ENCODE measurements at regions not wholly inside any gene's neighbourhood (a gene's known extent, or its start where the extent isn't known, plus 50 kb on each side); places are given as distances from the start of the nearest gene placed in this dataset.
"Not testable (repeated sequence)": the region's sequence is repeated elsewhere in the genome, so short reads cannot be mapped to it uniquely, and the experiment has no call there.

DNA sequence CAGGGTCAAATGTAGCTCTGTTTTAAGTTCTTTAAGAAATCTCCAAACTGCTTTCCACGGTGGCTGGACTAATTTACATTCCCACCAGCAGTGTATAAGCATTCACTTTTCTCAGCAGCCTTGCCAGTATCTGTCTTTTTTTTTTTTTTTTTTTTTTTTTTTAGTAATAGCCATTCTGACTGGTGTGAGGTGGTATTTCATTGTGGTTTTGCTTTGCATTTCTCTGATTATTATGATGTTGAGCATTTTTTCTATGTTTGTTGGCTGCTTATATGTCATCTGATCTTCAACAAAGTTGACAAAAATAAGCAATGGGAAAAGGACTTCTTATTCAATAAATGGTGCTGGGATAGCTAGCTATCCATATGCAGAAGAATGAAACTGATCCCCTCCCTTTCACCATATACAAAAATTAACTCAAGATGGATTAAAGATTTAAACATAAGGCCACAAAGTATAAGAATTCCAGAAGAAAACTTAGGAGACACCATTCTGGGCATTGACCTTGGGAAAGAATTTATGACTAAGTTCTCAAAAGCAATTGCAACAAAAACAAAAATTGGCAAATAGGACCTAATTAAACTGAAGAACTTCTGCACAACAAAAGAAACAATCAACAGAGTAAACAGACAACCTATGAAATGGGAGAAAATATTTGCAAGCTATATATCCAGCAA is 52.6 kb upstream of the FRMD6 start:
- not testable (repeated sequence) for H3K9me3 ChIP-seq (ENCODE audit: control insufficient read depth, low read length); H3K27ac ChIP-seq (ENCODE audit: insufficient read depth, low read depth, low read length, poor library complexity, severe bottlenecking); H3K36me3 ChIP-seq (ENCODE audit: control insufficient read depth, insufficient read depth, low read length); H3K4me1 ChIP-seq (ENCODE audit: control insufficient read depth, insufficient read depth, low read length); H3K4me3 ChIP-seq (ENCODE audit: insufficient read depth, low read depth, low read length); H3K27me3 ChIP-seq (ENCODE audit: control insufficient read depth, insufficient read depth, low read length, poor library complexity, severe bottlenecking)
- 57 to 86% methylated on average over 1 of the region's 1 CpG for WGBS, 2 experiments

DNA sequence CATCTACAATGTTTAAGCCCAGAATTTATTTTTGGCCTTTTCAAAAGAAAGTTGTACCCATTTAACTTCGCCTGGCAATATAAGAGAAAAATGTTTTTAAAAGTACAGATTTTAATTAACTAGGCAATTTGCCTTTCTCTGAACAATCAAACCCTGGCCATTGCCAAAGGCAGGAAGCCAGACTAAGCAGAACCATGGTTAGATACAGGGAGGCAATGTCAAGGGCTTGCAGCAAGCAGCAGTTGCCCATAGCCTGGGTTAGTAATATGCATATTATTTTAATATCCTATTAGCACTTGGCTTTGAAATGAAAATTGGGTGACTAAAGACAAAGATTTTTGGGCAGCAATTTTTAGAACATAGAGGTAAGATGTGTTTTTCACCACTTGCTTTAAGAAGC is 51.1 kb upstream of the FRMD6 start:
- no peaks in the 10 kb centered on the region for H3K27me3 ChIP-seq (ENCODE audit: control insufficient read depth, insufficient read depth, low read length, poor library complexity, severe bottlenecking)
- no peaks in the 10 kb centered on the region for H3K9me3 ChIP-seq (ENCODE audit: control insufficient read depth, low read length)
- 94 to 100% methylated on average over 1 of the region's 1 CpG for WGBS, 2 experiments
- no peak overlapping the region for H3K4me3 ChIP-seq (ENCODE audit: insufficient read depth, low read depth, low read length)
- H3K27ac ChIP-seq (ENCODE audit: insufficient read depth, low read depth, low read length, poor library complexity, severe bottlenecking), result no peak overlapping the region
- no peaks in the 10 kb centered on the region for H3K36me3 ChIP-seq (ENCODE audit: control insufficient read depth, insufficient read depth, low read length)
- H3K4me1 ChIP-seq (ENCODE audit: control insufficient read depth, insufficient read depth, low read length), result no peaks in the 10 kb centered on the region

Measured in ectodermal cell (in vitro differentiated cells).